Breast epithelium (tissue), 3 donors: ENCODE measurements at regions not wholly inside any gene's neighbourhood (a gene's known extent, or its start where the extent isn't known, plus 50 kb on each side); places are given as distances from the start of the nearest gene placed in this dataset.

Source experiments
- POLR2A ChIP-seq: fragments of 450-650 bp; IDR thresholded peaks from one replicate; pipeline ENCODE4 v1.6.1; 2016; ENCODE audit warnings: antibody characterized with exemption, mild to moderate bottlenecking, moderate library complexity
- TF ChIP-seq, protein P1 (sequence below), 3 donors: fragments of 450-650 bp; IDR thresholded peaks; one replicate each; pipeline ENCODE4 v1.5.1; 2016 to 2017; ENCODE audit warnings: antibody characterized with exemption in 3 of 3, mild to moderate bottlenecking in 3 of 3, moderate library complexity in 3 of 3

- no peak for TF ChIP-seq POLR2A
- TF ChIP-seq, protein P1, sequence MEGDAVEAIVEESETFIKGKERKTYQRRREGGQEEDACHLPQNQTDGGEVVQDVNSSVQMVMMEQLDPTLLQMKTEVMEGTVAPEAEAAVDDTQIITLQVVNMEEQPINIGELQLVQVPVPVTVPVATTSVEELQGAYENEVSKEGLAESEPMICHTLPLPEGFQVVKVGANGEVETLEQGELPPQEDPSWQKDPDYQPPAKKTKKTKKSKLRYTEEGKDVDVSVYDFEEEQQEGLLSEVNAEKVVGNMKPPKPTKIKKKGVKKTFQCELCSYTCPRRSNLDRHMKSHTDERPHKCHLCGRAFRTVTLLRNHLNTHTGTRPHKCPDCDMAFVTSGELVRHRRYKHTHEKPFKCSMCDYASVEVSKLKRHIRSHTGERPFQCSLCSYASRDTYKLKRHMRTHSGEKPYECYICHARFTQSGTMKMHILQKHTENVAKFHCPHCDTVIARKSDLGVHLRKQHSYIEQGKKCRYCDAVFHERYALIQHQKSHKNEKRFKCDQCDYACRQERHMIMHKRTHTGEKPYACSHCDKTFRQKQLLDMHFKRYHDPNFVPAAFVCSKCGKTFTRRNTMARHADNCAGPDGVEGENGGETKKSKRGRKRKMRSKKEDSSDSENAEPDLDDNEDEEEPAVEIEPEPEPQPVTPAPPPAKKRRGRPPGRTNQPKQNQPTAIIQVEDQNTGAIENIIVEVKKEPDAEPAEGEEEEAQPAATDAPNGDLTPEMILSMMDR (IDR thresholded peaks at IDR 0.05) = no peak
Observed at GRCh38 chr15:53437366-53437765, 322.1 kb downstream of the WDR72 start.
